ENCODE measurements at regions not wholly inside any gene's neighbourhood (a gene's known extent, or its start where the extent isn't known, plus 50 kb on each side); places are given as distances from the start of the nearest gene placed in this dataset.

DNA sequence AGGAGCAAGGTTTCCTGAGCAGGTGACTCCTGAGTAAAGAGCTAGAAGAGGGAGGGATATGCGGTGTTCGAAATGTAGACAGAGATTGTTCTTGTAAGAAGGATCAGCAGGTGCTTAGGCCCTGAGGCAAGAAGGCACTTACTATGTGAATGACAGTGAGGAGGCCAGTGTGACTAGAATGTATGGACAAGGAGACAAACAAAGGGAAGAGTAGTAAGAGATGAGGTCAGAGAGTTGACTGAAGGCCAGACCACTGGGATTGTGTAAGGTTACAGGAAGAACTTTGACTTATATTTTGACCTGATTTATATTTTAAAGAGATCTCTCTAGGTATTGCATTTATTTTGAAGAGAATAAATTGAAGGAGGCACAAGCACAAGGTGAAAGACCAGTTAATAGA, 118.4 kb upstream of the ENPEP start:
- Histone ChIP-seq H3K4me1 (ENCODE audit: insufficient read depth, low read length, poor library complexity, severe bottlenecking) (no peaks in the 10 kb centered on the region), H3K4me2 (ENCODE audit: low read length) (no peak overlapping the region), H3K4me3 (ENCODE audit: low read depth, low read length, poor library complexity, severe bottlenecking) (no peak overlapping the region), H2AFZ (ENCODE audit: low read length) (no peak overlapping the region), H3K27ac (ENCODE audit: low read depth, low read length, poor library complexity, severe bottlenecking) (no peak overlapping the region), H3K79me2 (ENCODE audit: insufficient read depth, low read depth, low read length) (no peaks in the 10 kb centered on the region), H3K9me2 (ENCODE audit: insufficient read depth, low read length) (no peaks in the 10 kb centered on the region), H3K9me3 (ENCODE audit: low read length) (no peaks in the 10 kb centered on the region), H4K20me1 (ENCODE audit: insufficient read depth, low read length) (no peaks in the 10 kb centered on the region), H3K36me3 (ENCODE audit: insufficient read depth, low read length) (no peaks in the 10 kb centered on the region)
- intact Hi-C loops (cut with micrococcal nuclease; ENCODE audit: unreplicated experiment): no loop called here
- ChIA-PET CTCF (ENCODE audit: unreplicated experiment) (no interaction called here), POLR2A (interaction anchor here (0.8 kb wide), 1 partner anchor 12 kb away, joined by 3 read pairs; no protein-coding TSS in a partner anchor)
- no TSS peak for BruUV-seq (replicated peaks)
- TF ChIP-seq EZH2phosphoT487 (IDR thresholded peaks at IDR 0.05; ENCODE audit: borderline replicate concordance, low read depth, low read length): no peak
- TF ChIP-seq CTCF (conservative IDR thresholded peaks at IDR 0.05; ENCODE audit: low read length): no peak
- no peak for DNase-seq (ENCODE audit: low spot score)

DNA sequence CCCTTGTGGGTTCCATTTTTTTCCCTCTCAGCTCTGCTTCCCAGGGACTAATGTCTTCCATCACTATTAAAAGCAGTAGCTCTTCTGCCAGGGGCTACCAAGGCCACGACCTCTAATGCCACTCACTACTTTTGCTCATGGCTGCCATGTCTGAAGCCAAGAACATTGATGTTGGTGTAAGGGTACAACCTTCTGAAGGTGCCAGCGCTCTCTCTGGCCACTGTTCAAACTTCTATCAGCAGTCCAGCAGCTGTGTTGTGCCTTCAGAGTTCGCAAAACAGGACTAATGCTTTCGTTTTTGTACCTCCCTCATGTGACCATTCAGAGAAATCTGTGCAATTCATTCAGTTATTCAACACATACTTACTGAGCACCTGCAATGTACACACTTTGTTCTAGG, 121.5 kb upstream of the ENPEP start:
- no peak overlapping the region for H2AFZ ChIP-seq (ENCODE audit: low read length)
- no peak overlapping the region for H3K4me3 ChIP-seq (ENCODE audit: low read depth, low read length, poor library complexity, severe bottlenecking)
- H3K4me2 ChIP-seq (ENCODE audit: low read length): no peak overlapping the region
- intact Hi-C loops (cut with micrococcal nuclease; ENCODE audit: unreplicated experiment): no loop called here
- BruUV-seq (replicated peaks): no TSS peak
- ChIA-PET POLR2A (interaction anchor here (0.6 kb wide), 1 partner anchor 65 kb away, joined by 4 read pairs; no protein-coding TSS in a partner anchor), CTCF (ENCODE audit: unreplicated experiment) (no interaction called here)
- no peaks in the 10 kb centered on the region for H3K4me1 ChIP-seq (ENCODE audit: insufficient read depth, low read length, poor library complexity, severe bottlenecking)
- H3K9me3 ChIP-seq (ENCODE audit: low read length): no peaks in the 10 kb centered on the region
- H3K27ac ChIP-seq (ENCODE audit: low read depth, low read length, poor library complexity, severe bottlenecking): no peak overlapping the region
- no peaks in the 10 kb centered on the region for H3K79me2 ChIP-seq (ENCODE audit: insufficient read depth, low read depth, low read length)
- H3K9me2 ChIP-seq (ENCODE audit: insufficient read depth, low read length): no peaks in the 10 kb centered on the region
- no peaks in the 10 kb centered on the region for H3K36me3 ChIP-seq (ENCODE audit: insufficient read depth, low read length)
- no peak for DNase-seq (ENCODE audit: low spot score)
- H4K20me1 ChIP-seq (ENCODE audit: insufficient read depth, low read length): no peaks in the 10 kb centered on the region
- TF ChIP-seq EZH2phosphoT487 (IDR thresholded peaks at IDR 0.05; ENCODE audit: borderline replicate concordance, low read depth, low read length) (no peak), CTCF (conservative IDR thresholded peaks at IDR 0.05; ENCODE audit: low read length) (no peak)

GRCh38 chr4:110352670-110353442, 123.1 kb upstream of the ENPEP start:
- Histone ChIP-seq H3K4me3 (ENCODE audit: low read depth, low read length, poor library complexity, severe bottlenecking) (no peak overlapping the region), H3K4me1 (ENCODE audit: insufficient read depth, low read length, poor library complexity, severe bottlenecking) (no peaks in the 10 kb centered on the region), H3K4me2 (ENCODE audit: low read length) (no peak overlapping the region), H3K36me3 (ENCODE audit: insufficient read depth, low read length) (no peaks in the 10 kb centered on the region), H3K9me3 (ENCODE audit: low read length) (no peaks in the 10 kb centered on the region), H3K9me2 (ENCODE audit: insufficient read depth, low read length) (no peaks in the 10 kb centered on the region), H3K79me2 (ENCODE audit: insufficient read depth, low read depth, low read length) (no peaks in the 10 kb centered on the region), H2AFZ (ENCODE audit: low read length) (no peak overlapping the region), H3K27ac (ENCODE audit: low read depth, low read length, poor library complexity, severe bottlenecking) (no peak overlapping the region), H4K20me1 (ENCODE audit: insufficient read depth, low read length) (no peaks in the 10 kb centered on the region)
- ChIA-PET POLR2A (interaction anchor here (0.7 to 0.8 kb wide), 2 partner anchors 10 to 358 kb away, joined by 3 to 4 read pairs; no protein-coding TSS in a partner anchor), CTCF (ENCODE audit: unreplicated experiment) (no interaction called here)
- DNase-seq (ENCODE audit: low spot score): no peak
- intact Hi-C loops (cut with micrococcal nuclease; ENCODE audit: unreplicated experiment): no loop called here
- no TSS peak for BruUV-seq (replicated peaks)
- TF ChIP-seq CTCF (conservative IDR thresholded peaks at IDR 0.05; ENCODE audit: low read length) (no peak), EZH2phosphoT487 (IDR thresholded peaks at IDR 0.05; ENCODE audit: borderline replicate concordance, low read depth, low read length) (no peak)

Measured in OCI-LY7 (cell line).